Effector CD8-positive, alpha-beta T cell (primary cell): ENCODE measurements at regions not wholly inside any gene's neighbourhood (a gene's known extent, or its start where the extent isn't known, plus 50 kb on each side); places are given as distances from the start of the nearest gene placed in this dataset.
"Not testable (repeated sequence)": the region's sequence is repeated elsewhere in the genome, so short reads cannot be mapped to it uniquely, and the experiment has no call there.

Experiments used
- DNase-seq: peaks from one replicate; lab custom pipeline; 2025; lab: John Stamatoyannopoulos, UW

GRCh38 chr15:95016511-95017229 is 785.3 kb downstream of the MCTP2 start:
- no peak for DNase-seq

GRCh38 chr15:95017666-95018328 is 786.4 kb downstream of the MCTP2 start:
- no peak for DNase-seq

- DNase-seq = no peak
Measured at GRCh38 chr15:95018888-95019545, 787.7 kb downstream of the MCTP2 start.

GRCh38 chr15:95019907-95020306 is 788.5 kb downstream of the MCTP2 start:
- DNase-seq = no peak

GRCh38 chr15:95021816-95022215 is 790.5 kb downstream of the MCTP2 start:
- DNase-seq = no peak

GRCh38 chr15:95024351-95024750 is 793.0 kb downstream of the MCTP2 start:
- no peak for DNase-seq

GRCh38 chr15:95025924-95026728 is 794.8 kb downstream of the MCTP2 start:
- no peak for DNase-seq

GRCh38 chr15:95027981-95028380 is 796.6 kb downstream of the MCTP2 start:
- no peak for DNase-seq

- no peak for DNase-seq
Measured at GRCh38 chr15:95032156-95032555, 800.8 kb downstream of the MCTP2 start.

- no peak for DNase-seq
Measured at GRCh38 chr15:95035106-95035505, 803.7 kb downstream of the MCTP2 start.

GRCh38 chr15:95041297-95041696 is 809.9 kb downstream of the MCTP2 start:
- DNase-seq = no peak

GRCh38 chr15:95043236-95043932 is 812.0 kb downstream of the MCTP2 start:
- not testable (repeated sequence) for DNase-seq

- no peak for DNase-seq
Measured at GRCh38 chr15:95043933-95044313, 812.6 kb downstream of the MCTP2 start.

GRCh38 chr15:95044745-95045417 is 813.5 kb downstream of the MCTP2 start:
- no peak for DNase-seq

GRCh38 chr15:95051861-95052260 is 820.5 kb downstream of the MCTP2 start:
- DNase-seq = no peak

- no peak for DNase-seq
Measured at GRCh38 chr15:95059346-95059905, 828.1 kb downstream of the MCTP2 start.

GRCh38 chr15:95068701-95069521 is 837.5 kb downstream of the MCTP2 start:
- no peak for DNase-seq

GRCh38 chr15:95075792-95076677 is 844.7 kb downstream of the MCTP2 start:
- DNase-seq = no peak

- no peak for DNase-seq
Measured at GRCh38 chr15:95076678-95076990, 845.3 kb downstream of the MCTP2 start.
